Testis (tissue), 2 donors: ENCODE measurements at regions not wholly inside any gene's neighbourhood (a gene's known extent, or its start where the extent isn't known, plus 50 kb on each side); places are given as distances from the start of the nearest gene placed in this dataset.

ENCODE experiments used
- DNase-seq: peaks from one replicate; pipeline ENCODE4 v3.0.0-alpha.2; 2019
- H3K27ac ChIP-seq, 2 donors: fragments of 200-600 bp; sonication (generic); one replicate each; pipeline ENCODE4 v1.5.1; 2019
- H3K27me3 ChIP-seq: fragments of 200-600 bp; sonication (generic); one replicate; pipeline ENCODE4 v1.5.1; 2019
- H3K36me3 ChIP-seq: fragments of 200-600 bp; sonication (generic); one replicate; pipeline ENCODE4 v1.5.1; 2017; ENCODE audit warnings: low read depth; ENCODE audit errors: missing control alignments
- H3K4me1 ChIP-seq: fragments of 200-600 bp; sonication (generic); one replicate; pipeline ENCODE4 v1.5.1; 2019
- H3K4me3 ChIP-seq, 2 donors: fragments of 200-600 bp; sonication (generic); one replicate each; pipeline ENCODE4 v1.5.1; 2017 to 2019
- H3K9me3 ChIP-seq: fragments of 200-600 bp; sonication (generic); one replicate; pipeline ENCODE4 v1.5.1; 2017
- POLR2A ChIP-seq: fragments of 450-650 bp; IDR thresholded peaks from one replicate; pipeline ENCODE4 v1.6.1; 2017; ENCODE audit warnings: antibody characterized with exemption, mild to moderate bottlenecking, moderate library complexity
- WGBS, 2 donors: methylation state at CpG; one replicate each; pipeline ENCODE4 v1.1.5; 2018; 5-methylcytosine and 5-hydroxymethylcytosine counted together
- intact Hi-C: fragments of 100-400 bp; cut with DNase I; formaldehyde crosslinking; loops from one replicate; pipeline ENCODE4 v1.15.1; 2023; ENCODE audit warnings: low total_unique reads
- TF ChIP-seq, protein P1 (sequence below), 3 experiments: fragments of 450-650 bp in 2 of 3; fragments of 200-600 bp in 1 of 3; sonication (generic) in 1 of 3; IDR thresholded peaks; one replicate each; pipeline ENCODE4 v1.5.1; 2016 to 2019; ENCODE audit warnings: antibody characterized with exemption in 3 of 3, mild to moderate bottlenecking in 2 of 3, moderate library complexity in 1 of 3

DNA sequence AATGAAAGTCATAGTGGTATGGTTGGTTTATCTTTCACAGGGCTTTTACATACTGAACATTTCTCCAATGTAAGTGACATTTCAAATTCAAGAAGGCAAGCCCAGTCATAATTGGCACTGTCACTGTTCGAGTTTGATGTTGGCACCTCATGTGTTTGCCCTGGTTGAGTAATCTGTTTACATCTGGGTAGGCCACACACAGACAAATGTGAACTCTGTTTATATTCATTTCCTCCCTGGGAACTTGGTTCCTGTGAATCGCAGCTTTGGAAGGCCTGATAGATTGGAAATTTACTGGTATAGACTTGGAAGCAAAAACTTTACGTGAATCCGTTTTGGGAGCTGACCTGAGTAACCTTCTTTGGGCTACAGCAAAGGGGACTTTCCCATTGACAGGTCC is 395.2 kb upstream of the AZI2 start:
- TF ChIP-seq, protein P1, sequence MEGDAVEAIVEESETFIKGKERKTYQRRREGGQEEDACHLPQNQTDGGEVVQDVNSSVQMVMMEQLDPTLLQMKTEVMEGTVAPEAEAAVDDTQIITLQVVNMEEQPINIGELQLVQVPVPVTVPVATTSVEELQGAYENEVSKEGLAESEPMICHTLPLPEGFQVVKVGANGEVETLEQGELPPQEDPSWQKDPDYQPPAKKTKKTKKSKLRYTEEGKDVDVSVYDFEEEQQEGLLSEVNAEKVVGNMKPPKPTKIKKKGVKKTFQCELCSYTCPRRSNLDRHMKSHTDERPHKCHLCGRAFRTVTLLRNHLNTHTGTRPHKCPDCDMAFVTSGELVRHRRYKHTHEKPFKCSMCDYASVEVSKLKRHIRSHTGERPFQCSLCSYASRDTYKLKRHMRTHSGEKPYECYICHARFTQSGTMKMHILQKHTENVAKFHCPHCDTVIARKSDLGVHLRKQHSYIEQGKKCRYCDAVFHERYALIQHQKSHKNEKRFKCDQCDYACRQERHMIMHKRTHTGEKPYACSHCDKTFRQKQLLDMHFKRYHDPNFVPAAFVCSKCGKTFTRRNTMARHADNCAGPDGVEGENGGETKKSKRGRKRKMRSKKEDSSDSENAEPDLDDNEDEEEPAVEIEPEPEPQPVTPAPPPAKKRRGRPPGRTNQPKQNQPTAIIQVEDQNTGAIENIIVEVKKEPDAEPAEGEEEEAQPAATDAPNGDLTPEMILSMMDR (IDR thresholded peaks at IDR 0.05), result no peak
- TF ChIP-seq POLR2A, result no peak
- no peak for DNase-seq
- H3K9me3 ChIP-seq, result no peaks in the 10 kb centered on the region
- H3K36me3 ChIP-seq, result no peaks in the 10 kb centered on the region
- no peak overlapping the region for H3K4me3 ChIP-seq
- H3K27ac ChIP-seq, result no peak overlapping the region
- H3K27me3 ChIP-seq, result no peaks in the 10 kb centered on the region
- intact Hi-C loops, result no loop called here
- 85 to 91% methylated on average over 4 of the region's 4 CpGs for WGBS, 2 donors
- no peaks in the 10 kb centered on the region for H3K4me1 ChIP-seq

DNA sequence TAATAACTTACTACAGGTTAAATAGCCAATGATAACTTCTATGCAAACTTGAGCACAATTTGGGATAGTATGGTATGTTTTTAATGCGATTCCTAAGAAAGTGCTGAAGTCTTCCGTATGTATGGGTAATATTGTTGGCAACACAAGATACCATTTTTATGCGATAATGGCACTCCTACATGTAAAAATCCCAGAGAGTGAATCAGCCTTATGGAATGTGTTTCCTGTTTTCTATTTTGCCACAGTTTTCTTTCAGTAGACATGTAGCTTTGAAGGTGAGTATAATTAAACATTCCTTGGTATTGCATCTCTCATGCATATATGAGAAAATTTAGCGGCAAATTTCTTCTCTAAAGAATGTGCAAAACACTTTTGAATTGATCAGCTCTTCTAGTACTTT is 396.8 kb upstream of the AZI2 start:
- WGBS, 2 donors, result 82 to 84% methylated on average over 4 of the region's 4 CpGs
- H3K36me3 ChIP-seq, result no peaks in the 10 kb centered on the region

DNA sequence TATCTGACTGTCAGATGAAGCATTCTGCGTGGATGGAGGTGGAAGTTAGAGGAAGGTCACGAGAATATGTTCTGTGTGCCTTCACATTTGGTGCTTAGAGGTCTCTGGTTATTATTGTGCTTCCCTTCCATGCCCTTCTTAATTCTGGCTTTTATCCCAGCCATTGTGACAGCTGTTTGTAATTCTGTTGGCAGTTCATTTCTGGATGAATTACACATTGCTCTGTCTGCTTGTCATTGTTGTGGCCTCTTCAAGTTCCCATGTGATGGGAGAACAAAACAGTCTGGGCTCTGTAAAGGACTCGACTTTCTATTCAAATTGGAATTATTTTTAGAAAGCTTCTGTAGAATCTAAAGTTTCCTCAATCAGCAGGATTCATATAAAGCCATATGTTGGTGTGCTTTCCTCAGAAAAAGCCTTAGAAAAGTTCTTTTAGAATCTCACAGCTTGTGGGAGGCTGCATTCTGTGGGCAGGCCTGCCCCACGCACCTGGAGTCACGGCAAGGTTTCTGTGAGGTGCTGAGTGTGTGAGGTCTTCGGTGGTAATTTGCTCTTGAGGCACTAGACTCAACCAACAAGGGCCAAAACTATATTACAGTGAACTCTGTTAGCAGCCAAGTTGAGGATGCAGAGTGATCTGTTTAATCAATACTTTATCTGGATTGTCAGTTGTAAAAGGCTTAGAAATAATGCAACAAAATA is 397.4 kb upstream of the AZI2 start:
- no peak overlapping the region for H3K4me3 ChIP-seq
- H3K36me3 ChIP-seq, result no peaks in the 10 kb centered on the region
- 69 to 87% methylated on average over 4 to 6 of the region's 6 CpGs for WGBS, 2 donors
- H3K27me3 ChIP-seq, result no peaks in the 10 kb centered on the region
- no peak for DNase-seq
- intact Hi-C loops, result no loop called here
- H3K4me1 ChIP-seq, result no peaks in the 10 kb centered on the region
- H3K9me3 ChIP-seq, result no peaks in the 10 kb centered on the region
- no peak for TF ChIP-seq POLR2A
- no peak overlapping the region for H3K27ac ChIP-seq

More for the DNA sequence above, 396.8 kb upstream of the AZI2 start:
- H3K27ac ChIP-seq, result no peak overlapping the region
- H3K27me3 ChIP-seq, result no peaks in the 10 kb centered on the region
- H3K4me1 ChIP-seq, result no peaks in the 10 kb centered on the region
- no peak for DNase-seq
- intact Hi-C loops, result no loop called here
- H3K9me3 ChIP-seq, result no peaks in the 10 kb centered on the region
- no peak for TF ChIP-seq POLR2A
- TF ChIP-seq, protein P1 (IDR thresholded peaks at IDR 0.05), result no peak
- no peak overlapping the region for H3K4me3 ChIP-seq

DNA sequence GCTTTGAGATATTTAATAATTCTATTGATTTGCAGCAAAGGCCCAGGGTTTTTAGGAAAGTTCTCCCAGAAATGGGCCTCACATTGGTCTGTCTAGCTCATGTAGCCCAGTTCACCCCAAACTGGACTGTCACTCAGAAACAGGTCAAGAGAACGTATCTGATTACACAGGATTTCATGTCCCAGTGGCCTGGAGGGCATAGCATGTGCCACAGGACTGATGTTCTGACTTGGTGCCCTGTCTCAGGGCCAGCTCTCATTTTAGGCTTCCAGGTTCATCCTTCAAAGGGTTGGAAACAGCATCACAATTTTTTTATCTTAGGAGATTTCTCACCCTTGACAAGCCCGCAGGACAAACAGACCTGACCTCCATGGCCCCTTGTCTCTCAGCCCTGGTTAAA is 398.4 kb upstream of the AZI2 start:
- Histone ChIP-seq H3K27ac (no peak overlapping the region), H3K4me3 (no peak overlapping the region), H3K4me1 (no peaks in the 10 kb centered on the region), H3K9me3 (no peaks in the 10 kb centered on the region), H3K36me3 (no peaks in the 10 kb centered on the region), H3K27me3 (no peaks in the 10 kb centered on the region)
- WGBS, 2 donors, result 97 to 98% methylated on average over 2 of the region's 2 CpGs
- no peak for DNase-seq
- intact Hi-C loops, result no loop called here
- TF ChIP-seq POLR2A, result no peak
- TF ChIP-seq, protein P1 (IDR thresholded peaks at IDR 0.05), result no peak

GRCh38 chr3:28751864-28752263 is 403.2 kb upstream of the AZI2 start:
- WGBS, 2 donors, result 89 to 96% methylated on average over 2 of the region's 2 CpGs
- no peaks in the 10 kb centered on the region for H3K9me3 ChIP-seq
- no peak overlapping the region for H3K27ac ChIP-seq
- intact Hi-C loops, result no loop called here
- no peak for TF ChIP-seq POLR2A
- TF ChIP-seq, protein P1 (IDR thresholded peaks at IDR 0.05), result no peak
- no peaks in the 10 kb centered on the region for H3K36me3 ChIP-seq
- H3K4me1 ChIP-seq, result no peaks in the 10 kb centered on the region
- H3K4me3 ChIP-seq, result no peak overlapping the region
- H3K27me3 ChIP-seq, result no peaks in the 10 kb centered on the region
- no peak for DNase-seq
